ENCODE measurements at regions not wholly inside any gene's neighbourhood (a gene's known extent, or its start where the extent isn't known, plus 50 kb on each side); places are given as distances from the start of the nearest gene placed in this dataset.
"Not testable (repeated sequence)": the region's sequence is repeated elsewhere in the genome, so short reads cannot be mapped to it uniquely, and the experiment has no call there.

- TF ChIP-seq CTCF (IDR thresholded peaks at IDR 0.05; ENCODE audit: low read depth, low read length), result no peak
- no peak for DNase-seq (ENCODE audit: extremely low read depth, low read depth)
These were observed 258.6 kb downstream of the KTN1 start for GRCh38 chr14:55838529-55839052.

GRCh38 chr14:55839301-55839947, 259.4 kb downstream of the KTN1 start:
- DNase-seq (ENCODE audit: extremely low read depth, low read depth), result not testable (repeated sequence)

- DNase-seq (ENCODE audit: extremely low read depth, low read depth), result no peak
These were observed 260.8 kb downstream of the KTN1 start for GRCh38 chr14:55840821-55841220.

GRCh38 chr14:55841625-55842024, 261.6 kb downstream of the KTN1 start:
- DNase-seq (ENCODE audit: extremely low read depth, low read depth), result no peak
- no peak for TF ChIP-seq CTCF (IDR thresholded peaks at IDR 0.05; ENCODE audit: low read depth, low read length)

More at GRCh38 chr14:55840821-55841220, 260.8 kb downstream of the KTN1 start:
- no peak for TF ChIP-seq CTCF (IDR thresholded peaks at IDR 0.05; ENCODE audit: low read depth, low read length)

GRCh38 chr14:55843718-55844403, 263.9 kb downstream of the KTN1 start:
- TF ChIP-seq CTCF (IDR thresholded peaks at IDR 0.05; ENCODE audit: low read depth, low read length), result peak; percentile 22
- DNase-seq (ENCODE audit: extremely low read depth, low read depth), result no peak

- no peak for DNase-seq (ENCODE audit: extremely low read depth, low read depth)
- TF ChIP-seq CTCF (IDR thresholded peaks at IDR 0.05; ENCODE audit: low read depth, low read length), result no peak
These were observed 266.2 kb downstream of the KTN1 start for GRCh38 chr14:55845963-55846825.

- DNase-seq (ENCODE audit: extremely low read depth, low read depth), result no peak
- TF ChIP-seq CTCF (IDR thresholded peaks at IDR 0.05; ENCODE audit: low read depth, low read length), result no peak
These were observed 266.9 kb downstream of the KTN1 start for GRCh38 chr14:55846826-55847446.
